H1 (cell line): ENCODE measurements at regions not wholly inside any gene's neighbourhood (a gene's known extent, or its start where the extent isn't known, plus 50 kb on each side); places are given as distances from the start of the nearest gene placed in this dataset.

Experiments used
- CTCF ChIA-PET: fragments of 300-600 bp; sonication (Branson Sonifier 250); formaldehyde crosslinking; loops from one replicate; lab custom pipeline; 2021; ENCODE audit not compliant: partially characterized antibody; lab: Charles Lee
- POLR2A ChIA-PET: fragments of 300-600 bp; sonication (Branson Sonifier 250); formaldehyde crosslinking; loops from one replicate; lab custom pipeline; 2021; ENCODE audit warnings: inconsistent platforms; ENCODE audit not compliant: partially characterized antibody; lab: Charles Lee
- DNase-seq, 2 experiments: peaks; one replicate each; pipeline versions ENCODE4 v3.0.0 to v3.0.0-alpha.2; 2010 to 2022; ENCODE audit warnings: low spot score in 2 of 2, low read depth in 1 of 2, mixed read lengths in 1 of 2
- FAIRE-seq: peaks from 2 replicates; lab custom pipeline; 2011; peaks lifted over from hg19 to GRCh38; lab: Jason Lieb, UNC
- H2AFZ ChIP-seq: 2 replicates; pipeline ENCODE4 v1.8.1; 2012; ENCODE audit warnings: low read length, inconsistent platforms
- H2AK5ac ChIP-seq: 2 replicates; pipeline ENCODE4 v1.6.1; 2013; ENCODE audit warnings: low read depth, low read length
- H2BK120ac ChIP-seq: replicated peaks from 2 replicates; pipeline ENCODE3; 2013; ENCODE audit warnings: low read depth, low read length, inconsistent platforms
- H2BK12ac ChIP-seq: 2 replicates; pipeline ENCODE4 v1.6.1; 2013; ENCODE audit warnings: low read depth, low read length
- H2BK15ac ChIP-seq: 2 replicates; pipeline ENCODE4 v1.6.1; 2013; ENCODE audit warnings: low read length
- H2BK20ac ChIP-seq: 2 replicates; pipeline ENCODE4 v1.6.1; 2013; ENCODE audit warnings: low read length
- H2BK5ac ChIP-seq: 2 replicates; pipeline ENCODE4 v1.6.1; 2013; ENCODE audit warnings: low read depth, low read length
- H3K14ac ChIP-seq: 2 replicates; pipeline ENCODE4 v1.6.1; 2013; ENCODE audit warnings: inconsistent platforms; ENCODE audit not compliant: insufficient read length
- H3K18ac ChIP-seq: 2 replicates; pipeline ENCODE4 v1.6.1; 2013; ENCODE audit warnings: low read length; ENCODE audit errors: extremely low read depth
- H3K23ac ChIP-seq: 2 replicates; pipeline ENCODE4 v1.6.1; 2013; ENCODE audit warnings: inconsistent platforms; ENCODE audit not compliant: insufficient read length
- H3K23me2 ChIP-seq: 2 replicates; pipeline ENCODE4 v1.6.1; 2013; ENCODE audit warnings: low read depth, low read length
- H3K27ac ChIP-seq: 2 replicates; pipeline ENCODE4 v1.6.1; 2011; ENCODE audit warnings: low read depth, low read length, inconsistent platforms
- H3K27me3 ChIP-seq, 4 experiments: replicated peaks in 1 of 4; 1 replicate in 1 of 4; 2 replicates in 3 of 4; pipeline versions ENCODE4 v1.6.1 to v1.8.1; 2011 to 2013; ENCODE audit warnings: low read length in 3 of 4, mild to moderate bottlenecking in 3 of 4, inconsistent platforms in 2 of 4, mixed read lengths in 2 of 4, moderate library complexity in 1 of 4; ENCODE audit not compliant: control insufficient read depth in 3 of 4, insufficient read depth in 3 of 4; ENCODE audit errors: extremely low read depth in 1 of 4
- H3K36me3 ChIP-seq, 4 experiments: 2 replicates each; pipeline versions ENCODE4 v1.6.1 to v1.8.1; 2011 to 2013; ENCODE audit warnings: mild to moderate bottlenecking in 4 of 4, low read length in 3 of 4, moderate library complexity in 2 of 4, control low read depth in 1 of 4, inconsistent platforms in 1 of 4; ENCODE audit not compliant: insufficient read depth in 4 of 4, control insufficient read depth in 2 of 4
- H3K4ac ChIP-seq: replicated peaks from 2 replicates; pipeline ENCODE3; 2013; ENCODE audit warnings: low read length, low read depth, mixed read lengths, inconsistent platforms; ENCODE audit not compliant: insufficient read length
- H3K4me1 ChIP-seq, 4 experiments: replicated peaks in 1 of 4; 1 replicate in 1 of 4; 2 replicates in 3 of 4; pipeline versions ENCODE4 v1.6.1 to v1.8.1; 2011 to 2013; ENCODE audit warnings: low read length in 3 of 4, inconsistent platforms in 2 of 4, mixed read lengths in 1 of 4; ENCODE audit not compliant: insufficient read depth in 4 of 4, control insufficient read depth in 3 of 4
- H3K4me2 ChIP-seq, 2 experiments: 2 replicates each; pipeline versions ENCODE4 v1.6.1 to v1.8.1; 2011 to 2013; ENCODE audit warnings: low read depth in 2 of 2, low read length in 2 of 2, control low read depth in 1 of 2, inconsistent platforms in 1 of 2, mild to moderate bottlenecking in 1 of 2; ENCODE audit not compliant: insufficient read depth in 1 of 2
- H3K4me3 ChIP-seq, 4 experiments: fragments of 200-600, 300-600 bp in 1 of 4; sonication (generic), shearing (Covaris generic), sonication (Bioruptor Twin) in 1 of 4; 2 replicates each; pipeline versions ENCODE4 v1.5.1 to v1.8.1; 2011 to 2016; ENCODE audit warnings: low read length in 4 of 4, low read depth in 3 of 4, control low read depth in 2 of 4, inconsistent platforms in 2 of 4, mild to moderate bottlenecking in 2 of 4, mixed read lengths in 1 of 4, moderate library complexity in 1 of 4; ENCODE audit not compliant: insufficient read depth in 2 of 4; ENCODE audit errors: extremely low read depth in 1 of 4
- H3K56ac ChIP-seq: replicated peaks from 2 replicates; pipeline ENCODE3; 2013; ENCODE audit warnings: low read depth, mild to moderate bottlenecking, mixed read lengths, low read length, inconsistent platforms; ENCODE audit not compliant: insufficient read length
- H3K79me1 ChIP-seq: 2 replicates; pipeline ENCODE4 v1.6.1; 2013; ENCODE audit warnings: low read depth, low read length, control low read depth
- H3K79me2 ChIP-seq, 2 experiments: 2 replicates each; pipeline versions ENCODE4 v1.6.1 to v1.8.1; 2012 to 2013; ENCODE audit warnings: low read length in 2 of 2, mild to moderate bottlenecking in 2 of 2, inconsistent platforms in 1 of 2; ENCODE audit not compliant: insufficient read depth in 2 of 2, control insufficient read depth in 1 of 2
- H3K9ac ChIP-seq, 4 experiments: replicated peaks in 1 of 4; 1 replicate in 1 of 4; 2 replicates in 3 of 4; pipeline versions ENCODE4 v1.6.1 to v1.8.1; 2011 to 2013; ENCODE audit warnings: low read depth in 3 of 4, low read length in 3 of 4, control low read depth in 2 of 4, mild to moderate bottlenecking in 2 of 4, moderate library complexity in 2 of 4, inconsistent platforms in 1 of 4; ENCODE audit errors: extremely low read depth in 1 of 4
- H3K9me3 ChIP-seq, 2 experiments: 2 replicates each; pipeline versions ENCODE4 v1.6.1 to v1.8.1; 2012 to 2013; ENCODE audit warnings: mild to moderate bottlenecking in 2 of 2, moderate library complexity in 2 of 2, control low read depth in 1 of 2, inconsistent platforms in 1 of 2, low read depth in 1 of 2, low read length in 1 of 2, mixed read lengths in 1 of 2; ENCODE audit not compliant: insufficient read depth in 2 of 2
- H4K20me1 ChIP-seq, 2 experiments: replicated peaks in 1 of 2; 2 replicates each; pipeline versions ENCODE3 to v1.8.1; 2011 to 2013; ENCODE audit warnings: inconsistent platforms in 2 of 2, low read length in 2 of 2, mild to moderate bottlenecking in 1 of 2; ENCODE audit not compliant: insufficient read depth in 2 of 2, control insufficient read depth in 1 of 2
- H4K5ac ChIP-seq: 2 replicates; pipeline ENCODE4 v1.6.1; 2013; ENCODE audit warnings: low read length, low read depth, mixed read lengths, inconsistent platforms; ENCODE audit not compliant: insufficient read length
- H4K8ac ChIP-seq: 2 replicates; pipeline ENCODE4 v1.8.0; 2013; ENCODE audit warnings: mild to moderate bottlenecking, moderate library complexity, low read length, inconsistent platforms; ENCODE audit not compliant: insufficient read depth; ENCODE audit errors: extremely low read depth
- H4K91ac ChIP-seq: replicated peaks from 2 replicates; pipeline ENCODE3; 2013; ENCODE audit warnings: low read length, mixed read lengths, inconsistent platforms; ENCODE audit not compliant: insufficient read length
- BRCA1 ChIP-seq: IDR thresholded peaks from 2 replicates; pipeline ENCODE4 v1.6.1; 2012; ENCODE audit warnings: low read depth, low read length, improper control_type of control experiment
- HDAC6 ChIP-seq: IDR thresholded peaks from one replicate; pipeline ENCODE4 v1.7.1; 2012; ENCODE audit warnings: low read depth, mild to moderate bottlenecking, inconsistent platforms, low read length, moderate library complexity
- JUN ChIP-seq: IDR thresholded peaks from 2 replicates; pipeline ENCODE4 v1.6.1; 2011; ENCODE audit warnings: low read depth, mild to moderate bottlenecking, improper control_type of control experiment, low read length
- NANOG ChIP-seq: IDR thresholded peaks from 2 replicates; pipeline ENCODE4 v1.6.1; 2011; ENCODE audit warnings: low read length, low read depth, mild to moderate bottlenecking, inconsistent platforms; ENCODE audit not compliant: insufficient read depth, poor library complexity, severe bottlenecking
- RXRA ChIP-seq: IDR thresholded peaks from 2 replicates; pipeline ENCODE4 v1.6.1; 2011; ENCODE audit warnings: low read depth, mild to moderate bottlenecking, low read length, moderate library complexity; ENCODE audit not compliant: insufficient read depth
- SP2 ChIP-seq: IDR thresholded peaks from 2 replicates; pipeline ENCODE4 v1.6.1; 2012; ENCODE audit warnings: mild to moderate bottlenecking, low read length, inconsistent platforms
- TEAD4 ChIP-seq: IDR thresholded peaks from 2 replicates; pipeline ENCODE4 v1.6.1; 2012; ENCODE audit warnings: low read depth, low read length, inconsistent platforms, mixed read lengths
- WGBS, 2 experiments: shearing (Covaris generic) in 1 of 2; methylation state at CpG; one replicate each; pipeline versions ENCODE4 v1.1.6 to v1.1.7; 2013 to 2015; ENCODE audit warnings: low lambda C conversion rate in 2 of 2, mixed read lengths in 2 of 2, inconsistent platforms in 1 of 2, low coverage in 1 of 2, missing lambda C conversion rate in 1 of 2; ENCODE audit not compliant: insufficient replicate concordance in 2 of 2, insufficient coverage in 1 of 2, insufficient read length in 1 of 2; ENCODE audit errors: extremely low coverage in 1 of 2, missing lambda C conversion rate in 1 of 2; 5-methylcytosine and 5-hydroxymethylcytosine counted together

- ChIA-PET POLR2A (no interaction called here), CTCF (no interaction called here)
- no peak overlapping the region for H4K8ac ChIP-seq
- H3K79me1 ChIP-seq = no peaks in the 10 kb centered on the region
- no peak overlapping the region for H3K4me2 ChIP-seq
- H3K79me2 ChIP-seq = no peaks in the 10 kb centered on the region
- H3K36me3 ChIP-seq = no peaks in the 10 kb centered on the region
- H2BK5ac ChIP-seq = no peak overlapping the region
- no peak overlapping the region for H2BK12ac ChIP-seq
- no peak overlapping the region for H4K91ac ChIP-seq
- no peak overlapping the region for H4K5ac ChIP-seq
- no peaks in the 10 kb centered on the region for H3K23me2 ChIP-seq
- no peak overlapping the region for H3K27ac ChIP-seq
- no peaks in the 10 kb centered on the region for H3K4me1 ChIP-seq
- H3K4ac ChIP-seq = no peak overlapping the region
- H3K23ac ChIP-seq = no peak overlapping the region
- no peak overlapping the region for H3K18ac ChIP-seq
- H3K4me3 ChIP-seq = no peak overlapping the region
- no peak overlapping the region for H3K14ac ChIP-seq
- no peaks in the 10 kb centered on the region for H3K27me3 ChIP-seq
- no peak overlapping the region for H2AK5ac ChIP-seq
- no peak overlapping the region for H3K56ac ChIP-seq
- H2BK15ac ChIP-seq = no peak overlapping the region
- no peak for DNase-seq
- 85% methylated on average over 2 of the region's 2 CpGs; no CpG with 5 or more reads in 1 of the 2 experiments for WGBS, 2 experiments
- H3K9me3 ChIP-seq = no peaks in the 10 kb centered on the region
- H4K20me1 ChIP-seq = no peaks in the 10 kb centered on the region
- FAIRE-seq = no peak
- H2BK20ac ChIP-seq = no peak overlapping the region
- no peak overlapping the region for H3K9ac ChIP-seq
- H2AFZ ChIP-seq = no peak overlapping the region
- no peak overlapping the region for H2BK120ac ChIP-seq
- TF ChIP-seq TEAD4 (no peak), HDAC6 (no peak), SP2 (no peak), JUN (no peak), BRCA1 (no peak), NANOG (no peak), RXRA (no peak)
These were observed 344.2 kb upstream of the GRM7 start for GRCh38 chr3:6516694-6517093.
